Transverse colon (tissue), 3 donors: ENCODE measurements at regions not wholly inside any gene's neighbourhood (a gene's known extent, or its start where the extent isn't known, plus 50 kb on each side); places are given as distances from the start of the nearest gene placed in this dataset.

Experiments
- EP300 ChIP-seq: sonication (generic); formaldehyde crosslinking; IDR thresholded peaks from one replicate; pipeline ENCODE4 v1.6.1; 2017; ENCODE audit warnings: antibody characterized with exemption, low read depth
- TF ChIP-seq, protein P1 (sequence below), 5 experiments: fragments of 200-600 bp in 3 of 5; fragments of 450-650 bp in 2 of 5; sonication (generic) in 3 of 5; IDR thresholded peaks; 1 replicate in 2 of 5; 2 replicates in 3 of 5; pipeline ENCODE4 v1.5.1; 2016 to 2017; ENCODE audit warnings: antibody characterized with exemption in 5 of 5, inconsistent platforms in 3 of 5, mild to moderate bottlenecking in 2 of 5, moderate library complexity in 1 of 5

GRCh38 chr2:116922414-116922813, 892.1 kb upstream of the DDX18 start:
- no peak for TF ChIP-seq EP300
- TF ChIP-seq, protein P1, sequence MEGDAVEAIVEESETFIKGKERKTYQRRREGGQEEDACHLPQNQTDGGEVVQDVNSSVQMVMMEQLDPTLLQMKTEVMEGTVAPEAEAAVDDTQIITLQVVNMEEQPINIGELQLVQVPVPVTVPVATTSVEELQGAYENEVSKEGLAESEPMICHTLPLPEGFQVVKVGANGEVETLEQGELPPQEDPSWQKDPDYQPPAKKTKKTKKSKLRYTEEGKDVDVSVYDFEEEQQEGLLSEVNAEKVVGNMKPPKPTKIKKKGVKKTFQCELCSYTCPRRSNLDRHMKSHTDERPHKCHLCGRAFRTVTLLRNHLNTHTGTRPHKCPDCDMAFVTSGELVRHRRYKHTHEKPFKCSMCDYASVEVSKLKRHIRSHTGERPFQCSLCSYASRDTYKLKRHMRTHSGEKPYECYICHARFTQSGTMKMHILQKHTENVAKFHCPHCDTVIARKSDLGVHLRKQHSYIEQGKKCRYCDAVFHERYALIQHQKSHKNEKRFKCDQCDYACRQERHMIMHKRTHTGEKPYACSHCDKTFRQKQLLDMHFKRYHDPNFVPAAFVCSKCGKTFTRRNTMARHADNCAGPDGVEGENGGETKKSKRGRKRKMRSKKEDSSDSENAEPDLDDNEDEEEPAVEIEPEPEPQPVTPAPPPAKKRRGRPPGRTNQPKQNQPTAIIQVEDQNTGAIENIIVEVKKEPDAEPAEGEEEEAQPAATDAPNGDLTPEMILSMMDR (IDR thresholded peaks at IDR 0.05), result no peak
